Activated naive CD4-positive, alpha-beta T cell treated with Interleukin-2 at 50 U/mL for 16 hours (primary cell): ENCODE measurements at regions not wholly inside any gene's neighbourhood (a gene's known extent, or its start where the extent isn't known, plus 50 kb on each side); places are given as distances from the start of the nearest gene placed in this dataset.
"Not testable (repeated sequence)": the region's sequence is repeated elsewhere in the genome, so short reads cannot be mapped to it uniquely, and the experiment has no call there.

Experiments used
- DNase-seq: peaks from one replicate; pipeline ENCODE4 v3.0.0-alpha.2; 2020

- no peak for DNase-seq
Observed at GRCh38 chr10:33776419-33777070, 442.1 kb upstream of the NRP1 start.

- DNase-seq = no peak
Observed at GRCh38 chr10:33774857-33775256, 440.4 kb upstream of the NRP1 start.

GRCh38 chr10:33773886-33774480, 439.5 kb upstream of the NRP1 start:
- no peak for DNase-seq

GRCh38 chr10:33773253-33773573, 438.7 kb upstream of the NRP1 start:
- no peak for DNase-seq

GRCh38 chr10:33772370-33773252, 438.1 kb upstream of the NRP1 start:
- DNase-seq = no peak

GRCh38 chr10:33771856-33772255, 437.4 kb upstream of the NRP1 start:
- DNase-seq = not testable (repeated sequence)

- DNase-seq = no peak
Observed at GRCh38 chr10:33764694-33765185, 430.3 kb upstream of the NRP1 start.

- DNase-seq = no peak
Observed at GRCh38 chr10:33760056-33760943, 425.8 kb upstream of the NRP1 start.

- no peak for DNase-seq
Observed at GRCh38 chr10:33759191-33759590, 424.7 kb upstream of the NRP1 start.

GRCh38 chr10:33758299-33758698, 423.8 kb upstream of the NRP1 start:
- no peak for DNase-seq

- DNase-seq = no peak
Observed at GRCh38 chr10:33754052-33754451, 419.6 kb upstream of the NRP1 start.

GRCh38 chr10:33753389-33753788, 418.9 kb upstream of the NRP1 start:
- DNase-seq = no peak

GRCh38 chr10:33749790-33750189, 415.3 kb upstream of the NRP1 start:
- DNase-seq = no peak

- DNase-seq = no peak
Observed at GRCh38 chr10:33749067-33749735, 414.7 kb upstream of the NRP1 start.

- no peak for DNase-seq
Observed at GRCh38 chr10:33746836-33747268, 412.4 kb upstream of the NRP1 start.

- no peak for DNase-seq
Observed at GRCh38 chr10:33746186-33746585, 411.7 kb upstream of the NRP1 start.

GRCh38 chr10:33743429-33743857, 409.0 kb upstream of the NRP1 start:
- DNase-seq = no peak

- DNase-seq = no peak
Observed at GRCh38 chr10:33739031-33739430, 404.6 kb upstream of the NRP1 start.

GRCh38 chr10:33735464-33735923, 401.0 kb upstream of the NRP1 start:
- DNase-seq = no peak

GRCh38 chr10:33734393-33735155, 400.1 kb upstream of the NRP1 start:
- no peak for DNase-seq

- DNase-seq = no peak
Observed at GRCh38 chr10:33733058-33733457, 398.6 kb upstream of the NRP1 start.
